ENCODE measurements at regions not wholly inside any gene's neighbourhood (a gene's known extent, or its start where the extent isn't known, plus 50 kb on each side); places are given as distances from the start of the nearest gene placed in this dataset.
A peak's percentile ranks its signal among the peaks of the same experiment; 100 is the strongest.
"Not testable (repeated sequence)": the region's sequence is repeated elsewhere in the genome, so short reads cannot be mapped to it uniquely, and the experiment has no call there.

DNA sequence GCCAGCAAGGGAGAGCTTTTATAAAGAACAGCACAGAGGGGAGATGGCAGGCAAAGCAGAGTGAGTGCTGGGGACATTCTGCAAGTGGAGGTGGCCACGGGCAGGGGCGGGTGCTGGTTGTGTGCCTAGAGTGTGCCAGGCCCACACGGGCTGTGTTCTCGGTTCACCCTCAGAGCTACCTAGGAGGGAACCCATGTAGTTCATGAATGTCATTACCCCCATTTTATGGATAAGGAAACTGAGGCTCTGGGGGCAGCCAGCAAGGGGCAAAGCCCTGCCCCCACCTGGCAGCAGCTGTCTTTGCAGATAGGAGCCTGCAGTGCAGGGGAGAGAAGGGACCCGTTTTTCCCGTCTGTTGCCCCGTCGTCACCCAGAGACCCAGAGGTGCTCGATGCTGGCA lies 85.2 kb upstream of the NCOR2 start:
- no peak for DNase-seq
- CTCF ChIA-PET: interaction anchor here (0.9 kb wide), 1 partner anchor 8 kb away, joined by 3 read pairs; no protein-coding TSS in a partner anchor
- H3K9me3 Mint-ChIP-seq (ENCODE audit: low read depth): peaks cover 9% of the 10 kb centered on the region
- H3K36me3 Mint-ChIP-seq (ENCODE audit: low read depth): peaks cover 5% of the 10 kb centered on the region
- POLR2A ChIA-PET: no interaction called here
- no peak overlapping the region for H3K27ac Mint-ChIP-seq
- no peak for ATAC-seq
- H3K27me3 Mint-ChIP-seq: peaks cover 3% of the 10 kb centered on the region
- peaks cover under 1% of the 10 kb centered on the region for H3K4me1 Mint-ChIP-seq
- intact Hi-C loops (cut with DNase I, micrococcal nuclease): no loop called here
- H3K4me3 Mint-ChIP-seq: no peak overlapping the region

DNA sequence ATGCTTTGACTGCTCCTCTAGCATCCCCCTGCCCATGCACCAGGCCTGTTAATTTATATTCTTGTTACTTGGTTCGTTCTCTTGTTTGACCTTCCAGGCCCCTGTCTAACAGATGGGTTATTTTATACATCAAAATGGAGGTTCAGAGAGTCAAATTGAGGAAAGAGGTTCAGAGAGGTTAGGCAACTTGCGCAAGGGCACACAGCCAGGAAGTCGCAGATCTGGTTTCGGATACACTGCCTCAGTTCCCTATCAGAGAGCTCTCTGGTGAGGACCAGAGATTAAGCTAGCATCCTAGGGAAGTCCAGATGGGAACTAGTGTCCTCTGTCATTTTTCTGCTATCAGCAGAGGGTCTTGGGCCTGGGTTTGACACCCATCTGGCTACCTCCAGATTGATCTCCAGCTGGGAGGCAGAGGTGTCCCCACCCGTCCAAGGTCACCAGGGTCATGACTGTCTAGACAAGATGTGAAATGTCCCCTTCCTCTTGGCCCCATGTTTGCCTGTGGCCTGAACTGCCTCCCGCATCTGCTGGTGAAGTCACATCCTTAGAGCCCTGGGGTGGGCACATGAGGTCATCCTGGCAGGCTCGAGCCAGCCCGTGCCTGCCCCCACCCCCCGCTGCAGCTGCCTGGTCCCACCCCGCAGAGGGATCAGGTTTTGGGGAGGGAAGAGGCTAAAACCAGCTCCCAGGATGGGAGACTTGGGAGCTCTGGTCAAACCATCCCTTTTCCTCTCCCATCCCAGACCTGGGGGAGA lies 84.3 kb upstream of the NCOR2 start:
- ChIA-PET POLR2A (no interaction called here), CTCF (interaction anchor here (0.7 to 1.0 kb wide), 4 partner anchors 8 to 223 kb away, joined by 3 read pairs; no protein-coding TSS in a partner anchor)
- Mint-ChIP-seq H3K27me3 (peaks cover 3% of the 10 kb centered on the region), H3K4me1 (peaks cover 5% of the 10 kb centered on the region), H3K4me3 (no peak overlapping the region), H3K36me3 (ENCODE audit: low read depth) (peaks cover 7% of the 10 kb centered on the region), H3K9me3 (ENCODE audit: low read depth) (peaks cover 14% of the 10 kb centered on the region), H3K27ac (no peak overlapping the region)
- intact Hi-C loops (cut with DNase I, micrococcal nuclease): no loop called here
- DNase-seq (no peak), ATAC-seq (no peak)

DNA sequence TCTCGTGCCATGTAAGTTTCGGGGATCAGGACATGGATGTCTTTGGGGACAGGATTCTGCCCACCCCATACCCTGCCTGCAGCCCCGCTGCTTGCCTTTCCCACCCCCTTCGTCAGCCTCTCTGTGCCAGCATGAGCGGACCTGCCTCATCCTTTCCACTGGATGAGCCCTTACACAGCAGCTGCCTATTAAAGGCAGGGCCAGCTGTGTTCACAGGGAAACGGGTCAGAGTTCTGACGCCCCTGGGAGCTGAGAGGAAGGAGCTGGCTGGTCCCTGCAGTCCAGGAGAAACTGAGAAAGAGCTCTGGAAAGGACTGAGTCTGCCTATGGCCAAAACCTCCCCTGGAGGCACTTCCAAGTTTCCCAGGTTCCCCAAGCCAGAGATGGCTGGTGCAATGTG lies 83.5 kb upstream of the NCOR2 start:
- Mint-ChIP-seq H3K4me1 (peaks cover 12% of the 10 kb centered on the region), H3K9me3 (ENCODE audit: low read depth) (peaks cover 14% of the 10 kb centered on the region), H3K4me3 (no peak overlapping the region), H3K36me3 (ENCODE audit: low read depth) (peaks cover 7% of the 10 kb centered on the region), H3K27me3 (peaks cover 3% of the 10 kb centered on the region), H3K27ac (no peak overlapping the region)
- ATAC-seq (no peak), DNase-seq (no peak)
- ChIA-PET POLR2A (no interaction called here), CTCF (interaction anchor here (0.5 to 1.0 kb wide), 3 partner anchors 7 to 21 kb away, joined by 3 to 4 read pairs (median 3); no protein-coding TSS in a partner anchor)
- intact Hi-C loops (cut with DNase I, micrococcal nuclease): no loop called here

DNA sequence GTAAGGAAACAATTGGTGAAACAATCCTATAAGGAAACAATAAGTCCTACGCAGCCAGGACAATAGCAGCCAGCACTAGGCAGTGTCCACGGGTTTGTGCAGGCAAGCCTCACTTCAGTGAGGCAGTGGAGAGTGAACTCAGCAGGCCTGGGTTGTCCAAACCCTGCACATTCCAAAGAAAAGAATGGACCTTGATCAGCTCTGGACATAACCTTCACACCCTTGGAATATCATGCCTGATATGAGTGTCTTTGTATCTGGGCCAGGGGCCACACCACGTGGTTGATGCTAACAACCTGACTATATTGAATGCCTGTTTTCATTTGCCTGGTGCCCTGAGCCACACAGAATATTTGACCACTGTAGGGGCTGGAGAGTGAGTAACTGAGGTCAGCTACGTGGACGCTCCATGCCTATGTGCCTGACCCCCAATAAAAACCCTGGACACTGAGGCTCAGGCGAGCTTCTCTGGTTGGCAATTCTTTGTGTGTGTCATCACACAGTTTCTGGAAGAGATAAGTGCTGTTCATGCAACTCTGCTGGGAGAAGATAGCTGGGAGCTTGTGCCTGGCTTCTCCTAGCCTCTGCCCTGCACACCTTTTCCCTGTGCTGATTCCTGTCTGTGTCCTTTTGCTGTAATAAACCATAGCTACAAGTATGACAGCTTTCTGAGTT lies 81.4 kb upstream of the NCOR2 start:
- peaks cover 3% of the 10 kb centered on the region for H3K27me3 Mint-ChIP-seq
- H3K4me3 Mint-ChIP-seq: no peak overlapping the region
- H3K9me3 Mint-ChIP-seq (ENCODE audit: low read depth): peaks cover 14% of the 10 kb centered on the region
- intact Hi-C loops (cut with DNase I, micrococcal nuclease): no loop called here
- H3K27ac Mint-ChIP-seq: no peak overlapping the region
- peaks cover 17% of the 10 kb centered on the region for H3K4me1 Mint-ChIP-seq
- ATAC-seq: no peak
- CTCF ChIA-PET: interaction anchor here (0.5 to 1.4 kb wide), 4 partner anchors 12 to 390 kb away, joined by 3 to 4 read pairs (median 4); no protein-coding TSS in a partner anchor
- peak; percentile 31 for DNase-seq
- peaks cover 7% of the 10 kb centered on the region for H3K36me3 Mint-ChIP-seq (ENCODE audit: low read depth)
- POLR2A ChIA-PET: no interaction called here

DNA sequence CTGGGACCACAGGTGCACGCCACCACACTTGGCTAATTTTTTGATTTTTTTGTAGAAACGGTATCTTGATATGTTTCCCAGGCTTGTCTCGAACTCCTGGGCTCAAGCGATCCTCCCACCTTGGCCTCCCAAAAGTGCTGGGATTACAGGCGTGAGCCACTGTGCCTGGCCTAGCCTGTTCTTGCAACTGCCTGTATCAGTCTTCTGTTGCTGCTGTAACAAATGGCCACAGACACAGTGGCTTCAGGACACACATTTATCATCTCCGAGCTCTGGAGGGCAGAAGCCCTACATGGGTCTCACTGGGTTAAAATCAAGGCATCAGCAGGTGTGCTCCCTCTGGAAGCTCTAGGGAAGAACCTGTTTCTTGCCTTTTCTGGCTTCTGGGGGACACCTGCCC lies 79.9 kb upstream of the NCOR2 start:
- intact Hi-C loops (cut with DNase I, micrococcal nuclease): no loop called here
- POLR2A ChIA-PET: no interaction called here
- no peak overlapping the region for H3K4me3 Mint-ChIP-seq
- DNase-seq: no peak
- peaks cover 17% of the 10 kb centered on the region for H3K4me1 Mint-ChIP-seq
- ATAC-seq: no peak
- H3K36me3 Mint-ChIP-seq (ENCODE audit: low read depth): peaks cover 7% of the 10 kb centered on the region
- H3K27me3 Mint-ChIP-seq: peaks cover 7% of the 10 kb centered on the region
- CTCF ChIA-PET: interaction anchor here (0.8 kb wide), 1 partner anchor 125 kb away, joined by 3 read pairs; no protein-coding TSS in a partner anchor
- no peak overlapping the region for H3K27ac Mint-ChIP-seq
- H3K9me3 Mint-ChIP-seq (ENCODE audit: low read depth): peaks cover 14% of the 10 kb centered on the region

DNA sequence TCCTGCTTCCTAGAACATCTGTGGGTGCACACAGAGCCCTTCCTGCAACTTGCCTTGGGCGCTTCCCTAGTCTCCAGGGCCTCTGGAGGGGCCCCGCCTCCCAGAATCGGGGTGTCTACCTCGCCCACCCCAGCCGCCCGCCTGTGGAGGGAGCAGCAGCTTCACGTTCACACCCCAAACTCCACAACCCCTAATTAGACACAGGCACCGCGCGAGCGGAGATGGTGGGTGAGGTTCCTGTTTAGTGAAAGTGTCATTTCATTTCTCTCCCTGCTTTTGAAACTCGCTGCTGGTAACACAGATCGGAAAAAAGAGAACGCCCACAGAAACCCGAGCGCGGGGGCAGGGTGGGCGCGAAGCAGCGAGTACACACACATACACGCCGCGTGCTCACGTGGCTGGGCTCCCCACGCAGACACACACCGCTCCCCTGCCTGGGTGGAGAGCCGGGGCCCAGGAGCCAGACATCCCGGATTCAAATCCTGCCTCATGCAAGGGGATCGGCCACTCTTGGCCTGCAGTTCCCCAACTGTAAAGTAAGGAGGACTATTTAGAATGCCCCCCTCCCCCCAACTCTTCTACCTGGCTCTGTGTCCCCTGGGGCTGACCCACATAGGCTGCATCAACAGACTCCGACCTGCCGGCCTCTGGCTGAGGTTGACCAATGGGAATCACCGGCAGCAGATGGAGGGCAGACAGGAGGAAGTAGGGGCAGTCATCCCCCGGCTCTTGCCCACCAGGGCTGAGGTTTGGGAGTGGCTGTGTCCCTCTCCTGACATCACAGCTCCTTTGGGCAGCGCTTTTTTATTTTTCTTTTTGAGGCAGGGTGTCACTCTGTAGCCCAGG lies 79.2 kb upstream of the NCOR2 start:
- H3K36me3 Mint-ChIP-seq (ENCODE audit: low read depth): peaks cover 7% of the 10 kb centered on the region
- peaks cover 17% of the 10 kb centered on the region for H3K4me1 Mint-ChIP-seq
- DNase-seq: peak; percentile 73
- intact Hi-C loops (cut with DNase I, micrococcal nuclease): no loop called here
- H3K9me3 Mint-ChIP-seq (ENCODE audit: low read depth): peaks cover 14% of the 10 kb centered on the region
- POLR2A ChIA-PET: no interaction called here
- H3K27me3 Mint-ChIP-seq: peaks cover 7% of the 10 kb centered on the region
- no peak overlapping the region for H3K4me3 Mint-ChIP-seq
- ATAC-seq: peak; percentile 84
- CTCF ChIA-PET: interaction anchor here (0.8 kb wide), 1 partner anchor 126 kb away, joined by 3 read pairs; no protein-coding TSS in a partner anchor
- H3K27ac Mint-ChIP-seq: peak overlapping the region; percentile 47

DNA sequence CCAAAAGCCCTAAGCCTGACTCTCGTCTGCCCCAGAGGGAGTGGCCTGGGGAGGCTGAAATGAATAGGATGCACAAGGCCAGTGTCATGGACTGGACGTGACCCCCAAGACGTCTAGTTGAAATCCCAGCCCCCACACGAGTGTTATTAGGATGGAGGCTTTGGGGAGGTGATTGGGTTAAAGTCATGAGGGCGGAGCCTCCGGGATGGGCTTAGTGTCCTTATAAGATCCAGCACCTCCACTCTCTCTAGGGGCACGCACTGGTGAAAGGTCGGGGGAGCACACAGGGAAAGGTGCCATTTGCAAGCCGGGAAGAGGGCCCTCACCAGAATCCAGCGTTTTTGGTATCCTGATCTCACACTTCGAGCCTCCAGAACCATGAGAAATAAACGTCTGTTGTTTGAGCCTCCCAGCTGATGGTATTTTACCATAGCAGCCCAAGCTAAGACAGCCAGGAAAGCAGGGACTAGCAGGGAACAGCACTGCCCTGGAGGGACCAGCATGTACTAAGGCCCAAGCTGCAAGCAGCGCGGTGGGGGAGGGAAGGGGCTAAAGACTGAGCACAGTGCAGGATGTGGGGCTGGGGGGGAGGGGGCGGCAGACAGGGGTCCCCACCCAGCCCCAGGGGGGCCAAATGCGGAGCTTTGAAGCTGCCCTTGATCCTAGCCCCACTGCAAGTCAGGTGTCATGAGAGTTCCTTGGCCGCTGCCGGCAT lies 78.3 kb upstream of the NCOR2 start:
- CTCF ChIA-PET: interaction anchor here (1.0 to 1.2 kb wide), 2 partner anchors 57 to 129 kb away, joined by 3 to 4 read pairs; no protein-coding TSS in a partner anchor

DNA sequence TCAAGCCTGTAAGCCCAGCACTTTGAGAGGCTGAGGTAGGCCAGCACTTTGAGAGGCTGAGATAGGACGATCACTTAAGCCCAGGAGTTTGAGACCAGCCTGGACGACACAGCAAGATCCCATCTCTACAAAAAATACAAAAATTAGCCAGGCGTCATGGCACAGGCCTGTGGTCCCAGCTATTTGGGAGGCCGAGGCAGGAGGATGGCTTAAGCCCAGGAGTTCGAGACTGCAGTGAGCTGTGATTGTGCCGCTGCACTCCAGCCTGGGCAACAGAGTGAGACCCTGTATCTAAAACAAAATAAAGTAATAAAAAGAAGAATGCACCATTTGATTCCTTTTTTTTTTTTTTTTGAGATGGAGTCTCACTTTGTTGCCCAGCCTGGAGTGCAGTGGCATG lies 76.4 kb upstream of the NCOR2 start:
- POLR2A ChIA-PET: not testable (repeated sequence)

More for the DNA sequence above, 78.3 kb upstream of the NCOR2 start:
- POLR2A ChIA-PET: no interaction called here
- Mint-ChIP-seq H3K27ac (no peak overlapping the region), H3K36me3 (ENCODE audit: low read depth) (peaks cover 7% of the 10 kb centered on the region), H3K4me3 (no peak overlapping the region), H3K9me3 (ENCODE audit: low read depth) (peaks cover 14% of the 10 kb centered on the region), H3K4me1 (peaks cover 17% of the 10 kb centered on the region), H3K27me3 (peaks cover 7% of the 10 kb centered on the region)
- intact Hi-C loops (cut with DNase I, micrococcal nuclease): no loop called here
- DNase-seq: no peak
- no peak for ATAC-seq

DNA sequence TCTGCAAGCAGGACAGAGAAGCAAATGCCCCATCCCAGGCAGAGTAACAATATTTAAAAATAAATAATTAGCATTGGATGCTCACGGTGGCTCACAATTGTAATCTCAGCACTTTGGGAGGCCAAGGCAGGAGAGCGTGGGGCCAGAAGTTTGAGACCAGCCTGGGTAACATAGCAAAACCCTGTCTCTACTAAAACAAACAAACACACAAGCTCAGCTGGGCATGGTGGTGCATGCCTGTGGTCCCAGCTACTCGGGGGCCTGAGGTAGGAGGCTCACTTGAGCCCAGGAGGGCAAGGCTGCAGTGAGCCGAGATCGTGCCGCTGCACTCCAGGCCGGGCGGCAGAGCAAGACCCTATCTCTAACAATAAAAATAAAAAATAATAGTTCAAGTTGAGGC lies 74.7 kb upstream of the NCOR2 start:
- no peak overlapping the region for H3K27ac Mint-ChIP-seq
- H3K9me3 Mint-ChIP-seq (ENCODE audit: low read depth): no peaks in the 10 kb centered on the region
- H3K4me3 Mint-ChIP-seq: no peak overlapping the region
- H3K4me1 Mint-ChIP-seq: peaks cover 16% of the 10 kb centered on the region
- H3K27me3 Mint-ChIP-seq: peaks cover 9% of the 10 kb centered on the region
- ATAC-seq (no peak), DNase-seq (no peak)
- H3K36me3 Mint-ChIP-seq (ENCODE audit: low read depth): no peaks in the 10 kb centered on the region
- CTCF ChIA-PET: no interaction called here
- intact Hi-C loops (cut with DNase I, micrococcal nuclease): no loop called here
- POLR2A ChIA-PET: no interaction called here

More for the DNA sequence above, 76.4 kb upstream of the NCOR2 start:
- H3K36me3 Mint-ChIP-seq (ENCODE audit: low read depth); intact Hi-C loops (cut with DNase I, micrococcal nuclease); H3K4me3 Mint-ChIP-seq; DNase-seq; H3K27ac Mint-ChIP-seq; ATAC-seq; H3K27me3 Mint-ChIP-seq; H3K9me3 Mint-ChIP-seq (ENCODE audit: low read depth): not testable (repeated sequence)
- peaks cover 17% of the 10 kb centered on the region for H3K4me1 Mint-ChIP-seq
- CTCF ChIA-PET: interaction anchor here (1.1 kb wide), 1 partner anchor 8 kb away, joined by 3 read pairs; no protein-coding TSS in a partner anchor

DNA sequence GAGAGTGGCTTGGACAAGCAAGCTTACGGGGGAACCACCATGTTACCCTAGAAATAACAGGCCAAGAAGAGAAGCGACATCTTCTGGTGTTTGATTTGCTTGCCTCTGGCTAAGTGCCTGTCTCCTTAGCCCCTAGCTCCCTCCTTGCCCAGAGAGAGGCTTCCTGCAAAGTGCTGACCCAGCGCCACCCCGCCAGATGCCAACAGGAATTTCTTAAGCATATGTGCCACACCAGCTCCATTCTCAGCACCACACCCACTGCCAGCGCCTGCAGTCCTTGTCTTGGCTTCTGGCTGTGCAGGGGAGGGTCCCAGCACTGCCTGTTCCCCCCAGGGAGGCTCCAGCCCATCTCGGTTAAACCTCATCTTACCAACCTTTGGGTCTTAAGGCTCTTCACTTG lies 74.2 kb upstream of the NCOR2 start:
- no peaks in the 10 kb centered on the region for H3K9me3 Mint-ChIP-seq (ENCODE audit: low read depth)
- H3K27ac Mint-ChIP-seq: no peak overlapping the region
- intact Hi-C loops (cut with DNase I, micrococcal nuclease): no loop called here
- ATAC-seq (no peak), DNase-seq (no peak)
- ChIA-PET POLR2A (no interaction called here), CTCF (interaction anchor here (0.7 kb wide), 1 partner anchor 142 kb away, joined by 4 read pairs; no protein-coding TSS in a partner anchor)
- peaks cover 14% of the 10 kb centered on the region for H3K4me1 Mint-ChIP-seq
- H3K36me3 Mint-ChIP-seq (ENCODE audit: low read depth): no peaks in the 10 kb centered on the region
- peaks cover 9% of the 10 kb centered on the region for H3K27me3 Mint-ChIP-seq
- no peak overlapping the region for H3K4me3 Mint-ChIP-seq

DNA sequence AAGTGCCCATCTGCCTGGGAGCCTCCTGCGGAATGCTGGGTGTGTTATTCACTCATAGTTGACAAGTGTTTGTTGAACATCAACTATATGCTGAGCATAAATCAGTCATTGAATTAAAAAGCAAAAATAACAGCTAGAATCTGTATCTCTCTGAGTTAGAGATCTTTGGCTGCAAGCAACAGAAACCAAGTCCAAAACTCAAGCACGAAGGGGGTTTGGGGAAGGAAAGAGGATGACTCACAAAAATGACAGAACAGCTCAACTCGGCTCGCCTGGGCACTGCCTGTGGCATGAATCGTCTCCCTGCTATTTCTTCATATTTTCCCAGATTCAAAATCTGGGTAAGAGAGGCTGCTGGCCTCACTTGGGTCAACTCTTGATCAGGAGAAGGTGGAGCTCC lies 72.6 kb upstream of the NCOR2 start:
- no peak overlapping the region for H3K27ac Mint-ChIP-seq
- ATAC-seq: no peak
- peaks cover 16% of the 10 kb centered on the region for H3K4me1 Mint-ChIP-seq
- H3K36me3 Mint-ChIP-seq (ENCODE audit: low read depth): no peaks in the 10 kb centered on the region
- H3K9me3 Mint-ChIP-seq (ENCODE audit: low read depth): peaks cover 2% of the 10 kb centered on the region
- intact Hi-C loops (cut with DNase I, micrococcal nuclease): no loop called here
- POLR2A ChIA-PET: no interaction called here
- DNase-seq: no peak
- H3K27me3 Mint-ChIP-seq: peaks cover 9% of the 10 kb centered on the region
- CTCF ChIA-PET: interaction anchor here (0.6 to 1.4 kb wide), 3 partner anchors 71 to 319 kb away, joined by 3 to 4 read pairs (median 3); no protein-coding TSS in a partner anchor
- H3K4me3 Mint-ChIP-seq: no peak overlapping the region

All from activated CD4-positive, alpha-beta T cell treated with anti-CD3 and anti-CD28 coated beads for 36 hours (primary cell).